Smooth muscle cell (in vitro differentiated cells): ENCODE measurements at regions not wholly inside any gene's neighbourhood (a gene's known extent, or its start where the extent isn't known, plus 50 kb on each side); places are given as distances from the start of the nearest gene placed in this dataset.

Source experiments
- DNase-seq: peaks from one replicate; lab custom pipeline; 2025; ENCODE audit not compliant: unreplicated experiment; lab: John Stamatoyannopoulos, UW
- H2AFZ ChIP-seq: fragments of 200-600 bp; sonication (generic); 2 replicates; pipeline ENCODE4 v1.6.0; 2016; ENCODE audit warnings: antibody characterized with exemption, low read depth, mild to moderate bottlenecking
- H3F3A ChIP-seq: fragments of 200-600 bp; sonication (generic); 2 replicates; pipeline ENCODE4 v1.6.0; 2017; ENCODE audit warnings: antibody characterized with exemption, low read depth
- H3K27ac ChIP-seq: fragments of 200-600 bp; sonication (generic); 2 replicates; pipeline ENCODE4 v1.5.1; 2016; ENCODE audit warnings: low read depth, mild to moderate bottlenecking
- H3K27me3 ChIP-seq: fragments of 200-600 bp; sonication (generic); 2 replicates; pipeline ENCODE4 v1.6.1; 2016; ENCODE audit warnings: low read depth, mild to moderate bottlenecking
- H3K36me3 ChIP-seq: fragments of 200-600 bp; sonication (generic); 2 replicates; pipeline ENCODE4 v1.5.1; 2016; ENCODE audit warnings: low read depth
- H3K4me1 ChIP-seq: fragments of 200-600 bp; sonication (generic); 2 replicates; pipeline ENCODE4 v1.5.1; 2016; ENCODE audit warnings: low read depth
- H3K4me2 ChIP-seq: fragments of 200-600 bp; sonication (generic); 2 replicates; pipeline ENCODE4 v1.6.0; 2016; ENCODE audit warnings: mild to moderate bottlenecking
- H3K4me3 ChIP-seq: fragments of 200-600 bp; sonication (generic); 2 replicates; pipeline ENCODE4 v1.5.1; 2016; ENCODE audit warnings: mild to moderate bottlenecking
- H3K79me2 ChIP-seq: fragments of 200-600 bp; sonication (generic); 2 replicates; pipeline ENCODE4 v1.6.0; 2016; ENCODE audit warnings: low read depth, mild to moderate bottlenecking
- H3K9ac ChIP-seq: fragments of 200-600 bp; sonication (generic); 2 replicates; pipeline ENCODE4 v1.6.0; 2016; ENCODE audit warnings: low read depth
- H3K9me3 ChIP-seq: fragments of 200-600 bp; sonication (generic); replicated peaks from 2 replicates; pipeline ENCODE4 v1.5.1; 2016; ENCODE audit warnings: low read depth
- H4K20me1 ChIP-seq: fragments of 200-600 bp; sonication (generic); 2 replicates; pipeline ENCODE4 v1.6.0; 2016; ENCODE audit warnings: low read depth
- WGBS: methylation state at CpG from one replicate; pipeline ENCODE4 v1.1.7; 2016; ENCODE audit warnings: low lambda C conversion rate; 5-methylcytosine and 5-hydroxymethylcytosine counted together
- TF ChIP-seq, protein P1 (sequence below): fragments of 200-600 bp; sonication (generic); IDR thresholded peaks from 2 replicates; pipeline ENCODE4 v1.5.1; 2017; ENCODE audit warnings: borderline replicate concordance, mild to moderate bottlenecking, antibody characterized with exemption; ENCODE audit not compliant: insufficient read depth, poor library complexity, severe bottlenecking

DNA sequence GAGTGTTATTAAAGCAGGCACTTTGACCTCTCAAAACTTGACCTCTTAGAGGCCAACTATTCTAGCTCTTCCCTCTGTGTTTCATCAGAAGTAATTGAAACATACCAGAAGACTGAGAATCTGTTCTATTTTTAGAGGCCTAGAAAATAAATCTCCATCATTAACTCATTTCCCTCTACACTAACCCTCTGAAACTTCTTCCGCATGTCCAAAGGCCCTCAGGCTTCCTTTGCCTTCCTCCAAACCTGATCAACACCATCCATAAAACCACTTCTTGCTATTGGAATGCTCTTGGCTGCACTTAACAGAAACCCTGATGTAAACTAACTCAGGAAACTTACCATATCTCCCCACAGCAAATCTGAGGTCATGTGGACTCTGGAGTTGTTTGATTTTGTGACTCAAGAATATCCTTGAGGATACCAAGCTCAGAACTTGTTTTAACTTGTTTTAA is 196.4 kb downstream of the RPAP3 start:
- Histone ChIP-seq H4K20me1 (no peaks in the 10 kb centered on the region), H3K9ac (no peak overlapping the region), H3K27ac (peak overlapping the region; percentile 28), H3K4me3 (no peak overlapping the region), H3K27me3 (no peaks in the 10 kb centered on the region), H3F3A (no peaks in the 10 kb centered on the region), H3K4me2 (peak overlapping the region; percentile 26), H3K79me2 (no peaks in the 10 kb centered on the region), H2AFZ (peak overlapping the region; percentile 41), H3K4me1 (no peaks in the 10 kb centered on the region), H3K36me3 (no peaks in the 10 kb centered on the region), H3K9me3 (no peaks in the 10 kb centered on the region)
- WGBS: 77% methylated on average over 1 of the region's 1 CpG
- DNase-seq: no peak
- TF ChIP-seq, protein P1, sequence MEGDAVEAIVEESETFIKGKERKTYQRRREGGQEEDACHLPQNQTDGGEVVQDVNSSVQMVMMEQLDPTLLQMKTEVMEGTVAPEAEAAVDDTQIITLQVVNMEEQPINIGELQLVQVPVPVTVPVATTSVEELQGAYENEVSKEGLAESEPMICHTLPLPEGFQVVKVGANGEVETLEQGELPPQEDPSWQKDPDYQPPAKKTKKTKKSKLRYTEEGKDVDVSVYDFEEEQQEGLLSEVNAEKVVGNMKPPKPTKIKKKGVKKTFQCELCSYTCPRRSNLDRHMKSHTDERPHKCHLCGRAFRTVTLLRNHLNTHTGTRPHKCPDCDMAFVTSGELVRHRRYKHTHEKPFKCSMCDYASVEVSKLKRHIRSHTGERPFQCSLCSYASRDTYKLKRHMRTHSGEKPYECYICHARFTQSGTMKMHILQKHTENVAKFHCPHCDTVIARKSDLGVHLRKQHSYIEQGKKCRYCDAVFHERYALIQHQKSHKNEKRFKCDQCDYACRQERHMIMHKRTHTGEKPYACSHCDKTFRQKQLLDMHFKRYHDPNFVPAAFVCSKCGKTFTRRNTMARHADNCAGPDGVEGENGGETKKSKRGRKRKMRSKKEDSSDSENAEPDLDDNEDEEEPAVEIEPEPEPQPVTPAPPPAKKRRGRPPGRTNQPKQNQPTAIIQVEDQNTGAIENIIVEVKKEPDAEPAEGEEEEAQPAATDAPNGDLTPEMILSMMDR: no peak

DNA sequence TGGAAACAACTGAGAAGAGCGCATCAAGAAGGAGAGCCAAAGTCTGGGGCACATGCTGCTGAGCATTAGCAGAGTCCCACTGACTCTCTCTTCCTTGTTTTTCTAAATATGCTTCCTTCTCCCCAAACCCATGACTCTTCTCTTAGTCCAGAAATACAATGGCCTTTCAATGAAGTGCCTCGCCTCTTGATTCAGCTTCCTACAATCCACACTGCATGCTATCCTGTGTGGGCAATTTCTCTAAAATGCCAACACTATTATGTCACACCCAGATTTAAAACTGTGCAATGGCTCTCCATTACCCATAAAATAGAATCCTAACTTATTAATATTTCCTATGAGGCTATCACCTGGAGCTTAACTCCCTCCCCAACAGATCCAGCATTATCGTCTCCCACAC is 198.6 kb downstream of the RPAP3 start:
- H3K27me3 ChIP-seq: no peaks in the 10 kb centered on the region
- no peak overlapping the region for H3K9ac ChIP-seq
- no peak overlapping the region for H3K4me2 ChIP-seq
- no peak overlapping the region for H3K27ac ChIP-seq
- no peaks in the 10 kb centered on the region for H3K9me3 ChIP-seq
- TF ChIP-seq, protein P1: no peak
- H3K79me2 ChIP-seq: no peaks in the 10 kb centered on the region
- WGBS: 94% methylated on average over 3 of the region's 3 CpGs
- DNase-seq: no peak
- H3K4me1 ChIP-seq: no peaks in the 10 kb centered on the region
- no peak overlapping the region for H3K4me3 ChIP-seq
- H2AFZ ChIP-seq: no peak overlapping the region
- no peaks in the 10 kb centered on the region for H3F3A ChIP-seq
- H4K20me1 ChIP-seq: no peaks in the 10 kb centered on the region
- no peaks in the 10 kb centered on the region for H3K36me3 ChIP-seq

DNA sequence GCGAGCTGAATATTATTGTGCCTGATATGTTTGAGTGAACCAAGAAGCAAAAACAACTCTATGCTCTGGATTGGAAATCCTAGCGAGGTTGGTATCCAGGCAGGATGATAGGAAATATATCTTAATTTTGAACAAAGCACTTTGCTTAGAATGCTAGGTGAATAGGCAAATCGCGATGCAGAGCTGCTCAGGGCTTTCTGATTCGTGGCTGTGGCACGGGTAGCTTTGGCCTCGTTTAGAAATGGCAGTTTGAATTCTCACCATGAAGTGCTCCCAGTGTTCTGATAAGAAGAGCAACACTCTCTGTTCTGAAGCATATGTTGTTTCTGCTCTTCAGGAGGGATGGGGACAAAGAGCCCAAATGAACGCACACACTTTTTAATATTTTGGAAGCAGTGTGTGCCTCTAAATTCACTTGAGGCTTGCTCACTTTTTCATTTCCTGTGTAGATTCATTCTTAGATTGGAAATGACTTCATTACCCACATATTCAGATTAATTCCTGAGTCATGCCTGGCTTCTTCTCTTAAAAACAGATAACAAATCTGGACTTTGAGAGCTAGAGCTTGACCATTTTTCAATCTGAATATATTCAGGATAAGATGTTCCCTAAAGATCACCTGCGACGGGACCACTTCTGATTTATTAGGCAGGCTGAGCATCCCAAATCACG is 200.9 kb downstream of the RPAP3 start:
- H2AFZ ChIP-seq: no peak overlapping the region
- H3K27ac ChIP-seq: no peak overlapping the region
- H3K79me2 ChIP-seq: no peaks in the 10 kb centered on the region
- WGBS: 87% methylated on average over 11 of the region's 11 CpGs
- no peak for DNase-seq
- no peaks in the 10 kb centered on the region for H3K4me1 ChIP-seq
- H3K27me3 ChIP-seq: no peaks in the 10 kb centered on the region
- no peaks in the 10 kb centered on the region for H4K20me1 ChIP-seq
- H3K9me3 ChIP-seq: no peaks in the 10 kb centered on the region
- TF ChIP-seq, protein P1: no peak
- no peak overlapping the region for H3K4me2 ChIP-seq
- no peak overlapping the region for H3K9ac ChIP-seq
- no peak overlapping the region for H3K4me3 ChIP-seq
- no peaks in the 10 kb centered on the region for H3K36me3 ChIP-seq
- H3F3A ChIP-seq: no peaks in the 10 kb centered on the region

DNA sequence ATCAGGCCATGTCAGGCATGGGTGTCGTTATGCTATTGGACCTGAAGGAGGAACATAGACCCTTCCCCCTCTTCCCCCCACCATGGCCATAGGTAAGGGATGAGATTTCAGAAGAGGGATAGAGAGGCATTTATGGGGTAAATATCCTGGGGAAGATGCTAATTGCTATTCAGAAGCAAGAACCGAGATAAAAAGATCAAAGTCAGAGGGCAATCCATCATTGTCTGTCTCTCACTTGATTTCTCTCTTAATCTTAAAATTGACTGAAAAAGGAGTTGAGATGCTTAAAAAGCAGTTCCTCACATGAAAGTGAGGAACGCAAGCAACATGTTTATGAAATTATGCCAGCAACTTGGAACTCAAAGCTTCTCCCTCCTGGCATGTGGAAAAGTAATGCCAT is 212.0 kb downstream of the RPAP3 start:
- no peaks in the 10 kb centered on the region for H3K9me3 ChIP-seq
- no peak overlapping the region for H3K4me2 ChIP-seq
- H3K36me3 ChIP-seq: no peaks in the 10 kb centered on the region
- TF ChIP-seq, protein P1: no peak
- no peak overlapping the region for H3K27ac ChIP-seq
- H3K4me3 ChIP-seq: no peak overlapping the region
- no peak overlapping the region for H3K9ac ChIP-seq
- no peaks in the 10 kb centered on the region for H3K4me1 ChIP-seq
- H3F3A ChIP-seq: no peaks in the 10 kb centered on the region
- H2AFZ ChIP-seq: no peak overlapping the region
- no peaks in the 10 kb centered on the region for H3K79me2 ChIP-seq
- H4K20me1 ChIP-seq: no peaks in the 10 kb centered on the region
- 80% methylated on average over 3 of the region's 3 CpGs for WGBS
- no peak for DNase-seq
- no peaks in the 10 kb centered on the region for H3K27me3 ChIP-seq
